Keratinocyte (primary cell): ENCODE measurements at regions not wholly inside any gene's neighbourhood (a gene's known extent, or its start where the extent isn't known, plus 50 kb on each side); places are given as distances from the start of the nearest gene placed in this dataset.

Experiments used
- DNase-seq: peaks from one replicate; pipeline ENCODE4 v3.0.0-alpha.2; 2011; ENCODE audit warnings: low read depth, missing footprints, low spot score
- FAIRE-seq: peaks from 2 replicates; lab custom pipeline; 2011; peaks lifted over from hg19 to GRCh38; lab: Jason Lieb, UNC
- H2AFZ ChIP-seq: 2 replicates; pipeline ENCODE4 v1.6.0; 2012; ENCODE audit warnings: low read length, control low read depth, inconsistent platforms; ENCODE audit not compliant: control insufficient read depth
- H3K27ac ChIP-seq: 2 replicates; pipeline ENCODE4 v1.5.1; 2011; ENCODE audit warnings: low read length; ENCODE audit not compliant: control insufficient read depth, insufficient read depth
- H3K27me3 ChIP-seq: 3 replicates; pipeline ENCODE4 v1.6.0; 2011; ENCODE audit warnings: low read length; ENCODE audit not compliant: control insufficient read depth, insufficient read depth; ENCODE audit errors: extremely low read depth
- H3K36me3 ChIP-seq, 2 experiments: 2 replicates in 1 of 2; 3 replicates in 1 of 2; pipeline ENCODE4 v1.5.1; 2011; ENCODE audit warnings: low read length in 2 of 2, mild to moderate bottlenecking in 1 of 2; ENCODE audit not compliant: control insufficient read depth in 2 of 2, insufficient read depth in 2 of 2; ENCODE audit errors: extremely low read depth in 1 of 2
- H3K4me1 ChIP-seq: 3 replicates; pipeline ENCODE4 v1.5.1; 2011; ENCODE audit warnings: low read length; ENCODE audit not compliant: control insufficient read depth, insufficient read depth; ENCODE audit errors: extremely low read depth
- H3K4me2 ChIP-seq: 3 replicates; pipeline ENCODE4 v1.6.0; 2011; ENCODE audit warnings: low read depth, low read length; ENCODE audit not compliant: control insufficient read depth, insufficient read depth; ENCODE audit errors: extremely low read depth
- H3K4me3 ChIP-seq, 3 experiments: fragments of 200-600 bp in 1 of 3; sonication (generic) in 1 of 3; 2 replicates in 2 of 3; 3 replicates in 1 of 3; pipeline ENCODE4 v1.5.1; 2011 to 2016; ENCODE audit warnings: low read length in 3 of 3, mild to moderate bottlenecking in 3 of 3, control low read depth in 2 of 3, inconsistent platforms in 1 of 3, low read depth in 1 of 3, mixed read lengths in 1 of 3, mixed run types in 1 of 3, moderate library complexity in 1 of 3; ENCODE audit not compliant: control insufficient read depth in 2 of 3, insufficient read depth in 2 of 3; ENCODE audit errors: extremely low read depth in 1 of 3
- H3K79me2 ChIP-seq: 2 replicates; pipeline ENCODE4 v1.6.0; 2012; ENCODE audit warnings: low read length; ENCODE audit not compliant: control insufficient read depth, insufficient read depth
- H3K9ac ChIP-seq: 3 replicates; pipeline ENCODE4 v1.6.0; 2011; ENCODE audit warnings: low read length; ENCODE audit not compliant: control insufficient read depth, insufficient read depth; ENCODE audit errors: extremely low read depth
- H3K9me1 ChIP-seq: 3 replicates; pipeline ENCODE4 v1.6.0; 2011; ENCODE audit warnings: low read length; ENCODE audit not compliant: control insufficient read depth, insufficient read depth; ENCODE audit errors: extremely low read depth
- H3K9me3 ChIP-seq: 2 replicates; pipeline ENCODE4 v1.5.1; 2012; ENCODE audit warnings: low read depth, low read length; ENCODE audit not compliant: control insufficient read depth
- H4K20me1 ChIP-seq: 3 replicates; pipeline ENCODE4 v1.6.0; 2011; ENCODE audit warnings: low read length; ENCODE audit not compliant: control insufficient read depth, insufficient read depth; ENCODE audit errors: extremely low read depth
- EZH2 ChIP-seq: IDR thresholded peaks from one replicate; pipeline ENCODE4 v1.6.1; 2012; ENCODE audit warnings: inconsistent platforms, mild to moderate bottlenecking, low read length, moderate library complexity
- dilution Hi-C: fragments of 300-500 bp; cut with MboI; formaldehyde crosslinking; loops from one replicate; pipeline ENCODE4 v1.7.0; 2020; ENCODE audit warnings: low sequenced_read_pairs; ENCODE audit not compliant: extremely low pct_ligation_motif_present
- TF ChIP-seq, protein P1 (sequence below), 3 experiments: IDR thresholded peaks in 1 of 3; conservative IDR thresholded peaks in 1 of 3; optimal IDR thresholded peaks in 1 of 3; 2 replicates in 2 of 3; 3 replicates in 1 of 3; pipeline versions ENCODE3 to v1.5.1; 2011; ENCODE audit warnings: low read length in 3 of 3, mild to moderate bottlenecking in 3 of 3, moderate library complexity in 2 of 3, control low read depth in 1 of 3, inconsistent platforms in 1 of 3; ENCODE audit not compliant: insufficient read depth in 2 of 3; ENCODE audit errors: extremely low read depth in 1 of 3

DNA sequence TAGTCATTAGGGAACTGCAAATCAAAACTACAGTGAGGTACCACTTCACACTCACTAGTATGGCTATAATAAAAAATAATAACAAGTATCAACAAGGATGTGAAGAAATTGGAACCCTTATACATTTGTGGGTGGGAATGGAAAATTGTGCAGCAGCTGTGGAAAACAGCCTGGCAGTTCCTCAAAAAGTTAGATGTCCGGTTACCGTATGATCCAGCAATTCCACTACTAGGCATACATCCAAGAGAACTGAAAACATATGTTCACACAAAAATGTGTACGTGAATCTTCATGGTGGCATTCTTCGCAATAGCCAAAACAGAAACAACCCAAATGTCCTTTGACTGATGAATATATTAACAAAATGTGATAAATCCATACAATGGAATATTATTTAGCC is 187.9 kb upstream of the LYSMD4 start:
- no peaks in the 10 kb centered on the region for H3K9me3 ChIP-seq
- no peak for DNase-seq
- peaks cover 8% of the 10 kb centered on the region for H3K4me1 ChIP-seq
- dilution Hi-C loops: no loop called here
- H3K79me2 ChIP-seq: no peaks in the 10 kb centered on the region
- H3K36me3 ChIP-seq: no peaks in the 10 kb centered on the region
- no peak for TF ChIP-seq EZH2
- TF ChIP-seq, protein P1, sequence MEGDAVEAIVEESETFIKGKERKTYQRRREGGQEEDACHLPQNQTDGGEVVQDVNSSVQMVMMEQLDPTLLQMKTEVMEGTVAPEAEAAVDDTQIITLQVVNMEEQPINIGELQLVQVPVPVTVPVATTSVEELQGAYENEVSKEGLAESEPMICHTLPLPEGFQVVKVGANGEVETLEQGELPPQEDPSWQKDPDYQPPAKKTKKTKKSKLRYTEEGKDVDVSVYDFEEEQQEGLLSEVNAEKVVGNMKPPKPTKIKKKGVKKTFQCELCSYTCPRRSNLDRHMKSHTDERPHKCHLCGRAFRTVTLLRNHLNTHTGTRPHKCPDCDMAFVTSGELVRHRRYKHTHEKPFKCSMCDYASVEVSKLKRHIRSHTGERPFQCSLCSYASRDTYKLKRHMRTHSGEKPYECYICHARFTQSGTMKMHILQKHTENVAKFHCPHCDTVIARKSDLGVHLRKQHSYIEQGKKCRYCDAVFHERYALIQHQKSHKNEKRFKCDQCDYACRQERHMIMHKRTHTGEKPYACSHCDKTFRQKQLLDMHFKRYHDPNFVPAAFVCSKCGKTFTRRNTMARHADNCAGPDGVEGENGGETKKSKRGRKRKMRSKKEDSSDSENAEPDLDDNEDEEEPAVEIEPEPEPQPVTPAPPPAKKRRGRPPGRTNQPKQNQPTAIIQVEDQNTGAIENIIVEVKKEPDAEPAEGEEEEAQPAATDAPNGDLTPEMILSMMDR (optimal IDR thresholded peaks at IDR 0.05 in 1 of 3, IDR thresholded peaks at IDR 0.05 in 1 of 3, conservative IDR thresholded peaks at IDR 0.05 in 1 of 3; ENCODE audit: extremely low read depth in 1 of 3, insufficient read depth in 2 of 3, low read length in 3 of 3): no peak
- H3K9me1 ChIP-seq: no peaks in the 10 kb centered on the region
- H3K9ac ChIP-seq: no peak overlapping the region
- H3K27ac ChIP-seq: no peak overlapping the region
- H2AFZ ChIP-seq: no peak overlapping the region
- H3K4me2 ChIP-seq: no peak overlapping the region
- FAIRE-seq: no peak
- peaks cover 6% of the 10 kb centered on the region for H3K27me3 ChIP-seq
- no peaks in the 10 kb centered on the region for H4K20me1 ChIP-seq
- no peak overlapping the region for H3K4me3 ChIP-seq

DNA sequence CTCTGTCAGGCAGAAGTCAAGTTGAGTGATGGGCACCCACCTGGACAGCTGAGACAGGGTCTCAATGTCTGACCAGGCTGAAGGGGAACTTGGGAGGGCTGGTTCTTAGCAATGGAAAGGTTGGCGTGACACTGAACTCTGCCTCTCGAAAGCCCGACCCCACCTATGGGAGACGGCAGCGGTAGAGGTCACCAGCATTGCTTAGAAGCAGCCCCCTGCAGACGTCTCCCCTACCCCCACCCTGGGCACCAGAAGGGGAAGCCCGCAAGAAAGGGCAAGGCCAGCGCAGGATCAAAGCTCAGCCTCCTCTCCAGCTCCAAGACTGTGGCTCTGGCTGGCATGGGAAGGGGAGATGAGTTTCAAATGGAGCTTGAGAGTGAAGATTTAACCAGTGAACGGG is 184.8 kb upstream of the LYSMD4 start:
- TF ChIP-seq EZH2: no peak
- TF ChIP-seq, protein P1 (optimal IDR thresholded peaks at IDR 0.05 in 1 of 3, IDR thresholded peaks at IDR 0.05 in 1 of 3, conservative IDR thresholded peaks at IDR 0.05 in 1 of 3; ENCODE audit: extremely low read depth in 1 of 3, insufficient read depth in 2 of 3, low read length in 3 of 3): no peak
- dilution Hi-C loops: no loop called here

More for the DNA sequence above, 184.8 kb upstream of the LYSMD4 start:
- FAIRE-seq (no peak), DNase-seq (no peak)
- Histone ChIP-seq H3K9me1 (no peaks in the 10 kb centered on the region), H3K36me3 (no peaks in the 10 kb centered on the region), H3K9ac (no peak overlapping the region), H2AFZ (no peak overlapping the region), H3K4me3 (no peak overlapping the region), H3K9me3 (no peaks in the 10 kb centered on the region), H4K20me1 (no peaks in the 10 kb centered on the region), H3K4me1 (no peaks in the 10 kb centered on the region), H3K79me2 (no peaks in the 10 kb centered on the region), H3K4me2 (no peak overlapping the region), H3K27me3 (peaks cover 6% of the 10 kb centered on the region), H3K27ac (no peak overlapping the region)
